K562 (cell line): ENCODE measurements at regions not wholly inside any gene's neighbourhood (a gene's known extent, or its start where the extent isn't known, plus 50 kb on each side); places are given as distances from the start of the nearest gene placed in this dataset.

Experiments
- ATAC-seq: fragments of 200-7000 bp; cut with Tn5 transposase; 3 replicates; pipeline ENCODE4 v1.9.1; 2020; ENCODE audit warnings: moderate library complexity
- BruUV-seq: library from RNA; stranded (reverse); fragments of 400-500 nt; replicated peaks from 2 replicates; lab custom pipeline; 2021; lab: Mats Ljungman, UMichigan
- CTCF ChIA-PET: fragments of 300-600 bp; formaldehyde crosslinking; extraction: SDS; loops from one replicate; lab custom pipeline; 2021; ENCODE audit warnings: low intra/inter-chr PET ratio; lab: Yijun Ruan, JAX
- POLR2A ChIA-PET: fragments of 300-600, 350-650 bp; sonication (Branson Sonifier 250); formaldehyde crosslinking; extraction: SDS; loops from one replicate; lab custom pipeline; 2021; ENCODE audit warnings: antibody characterized with exemption, inconsistent platforms; lab: Yijun Ruan, JAX
- DNase-seq, 4 experiments: peaks; one replicate each; pipeline versions ENCODE4 v3.0.0 to v3.0.0-alpha.2; 2011 to 2018; ENCODE audit warnings: low spot score in 3 of 4, mixed read lengths in 3 of 4; ENCODE audit errors: extremely low read depth in 1 of 4
- FAIRE-seq: peaks from 2 replicates; lab custom pipeline; 2011; peaks lifted over from hg19 to GRCh38; lab: Jason Lieb, UNC
- H2AFZ ChIP-seq: 2 replicates; pipeline ENCODE4 v1.6.0; 2011; ENCODE audit warnings: low read depth, low read length, control low read depth, inconsistent platforms
- H3K27ac ChIP-seq: fragments of 200-600 bp; 3 replicates; pipeline ENCODE4 v1.8.0; 2011; ENCODE audit warnings: low read depth, mild to moderate bottlenecking, control low read depth, inconsistent platforms, low read length, moderate library complexity, mixed read lengths; ENCODE audit errors: extremely low read depth
- H3K27me3 ChIP-seq, 2 experiments: fragments of 300-600 bp in 1 of 2; 2 replicates in 1 of 2; 3 replicates in 1 of 2; pipeline versions ENCODE4 v1.6.0 to v1.8.0; 2011; ENCODE audit warnings: inconsistent platforms in 2 of 2, low read length in 2 of 2, mild to moderate bottlenecking in 1 of 2, mixed read lengths in 1 of 2, moderate library complexity in 1 of 2; ENCODE audit not compliant: control insufficient read depth in 2 of 2, insufficient read depth in 2 of 2
- H3K36me3 ChIP-seq: fragments of 300-600 bp; 3 replicates; pipeline ENCODE4 v1.8.0; 2011; ENCODE audit warnings: mild to moderate bottlenecking, low read length, inconsistent platforms; ENCODE audit not compliant: control insufficient read depth, insufficient read depth
- H3K4me1 ChIP-seq, 2 experiments: fragments of 200-600 bp in 1 of 2; replicated peaks in 1 of 2; 2 replicates in 1 of 2; 3 replicates in 1 of 2; pipeline versions ENCODE4 v1.5.1 to v1.8.0; 2011; ENCODE audit warnings: inconsistent platforms in 2 of 2, low read length in 2 of 2, mild to moderate bottlenecking in 1 of 2, mixed read lengths in 1 of 2, moderate library complexity in 1 of 2; ENCODE audit not compliant: control insufficient read depth in 2 of 2, insufficient read depth in 2 of 2
- H3K4me2 ChIP-seq: 2 replicates; pipeline ENCODE4 v1.6.1; 2011; ENCODE audit warnings: low read length, control low read depth, inconsistent platforms, mixed read lengths; ENCODE audit not compliant: insufficient read depth
- H3K4me3 ChIP-seq: fragments of 200-600 bp; sonication (generic), shearing (Covaris generic); 2 replicates; pipeline ENCODE4 v1.5.1; 2016; ENCODE audit warnings: control low read depth, inconsistent platforms
- H3K79me2 ChIP-seq: fragments of 200-600 bp; 3 replicates; pipeline ENCODE4 v1.8.0; 2011; ENCODE audit warnings: low read length, inconsistent platforms; ENCODE audit not compliant: control insufficient read depth, insufficient read depth
- H3K9ac ChIP-seq, 2 experiments: 2 replicates each; pipeline versions ENCODE4 v1.6.0 to v1.6.1; 2011; ENCODE audit warnings: low read depth in 2 of 2, low read length in 2 of 2, control low read depth in 1 of 2, inconsistent platforms in 1 of 2, mild to moderate bottlenecking in 1 of 2, mixed read lengths in 1 of 2; ENCODE audit not compliant: insufficient read depth in 1 of 2
- H3K9me1 ChIP-seq: one replicate; pipeline ENCODE4 v1.6.0; 2011; ENCODE audit warnings: inconsistent platforms, mild to moderate bottlenecking, low read length, moderate library complexity; ENCODE audit not compliant: control insufficient read depth, insufficient read depth
- H3K9me3 ChIP-seq: replicated peaks from 2 replicates; pipeline ENCODE4 v1.5.1; 2011; ENCODE audit warnings: low read depth, low read length, inconsistent platforms; ENCODE audit not compliant: control insufficient read depth, insufficient read depth
- H4K20me1 ChIP-seq: replicated peaks from 2 replicates; pipeline ENCODE4 v1.6.1; 2011; ENCODE audit warnings: low read length, inconsistent platforms, mixed read lengths; ENCODE audit not compliant: control insufficient read depth, insufficient read depth
- BRD9 ChIP-seq: fragments of 450-650 bp; IDR thresholded peaks from 2 replicates; pipeline ENCODE4 v1.6.1; 2018; ENCODE audit warnings: low read depth; ENCODE audit not compliant: partially characterized antibody
- ELF1 ChIP-seq: fragments of 200-800 bp; sonication (Bioruptor generic); IDR thresholded peaks from 2 replicates; pipeline ENCODE4 v1.6.1; 2016; ENCODE audit warnings: missing genetic modification characterization, missing compliant biosample characterization
- HIVEP1 ChIP-seq: fragments of 250-450 bp; sonication (Bioruptor Pico); IDR thresholded peaks from 2 replicates; pipeline ENCODE4 v1.4.0; 2020; ENCODE audit warnings: mild to moderate bottlenecking
- MYC ChIP-seq, 2 experiments: fragments of 250-450 bp in 1 of 2; sonication (Bioruptor Pico) in 1 of 2; IDR thresholded peaks; 2 replicates each; pipeline versions ENCODE4 v1.5.1 to v1.6.1; 2012 to 2021; ENCODE audit warnings: low read depth in 2 of 2, borderline replicate concordance in 1 of 2, improper control_type of control experiment in 1 of 2, low read length in 1 of 2, mild to moderate bottlenecking in 1 of 2, moderate library complexity in 1 of 2
- ZNF583 ChIP-seq: fragments of 250-450 bp; sonication (Bioruptor Pico); IDR thresholded peaks from 2 replicates; pipeline ENCODE4 v1.4.0; 2020
- WGBS: fragments of 100-300 bp; shearing (Covaris generic); methylation state at CpG from one replicate; pipeline ENCODE4 v1.1.6; 2016; ENCODE audit warnings: low coverage, mixed read lengths; ENCODE audit not compliant: insufficient coverage; ENCODE audit errors: missing lambda C conversion rate; 5-methylcytosine and 5-hydroxymethylcytosine counted together
- in situ Hi-C: fragments of 300-500 bp; cut with MboI; formaldehyde crosslinking; loops from 4 replicates; pipeline ENCODE4 v1.15.0; 2018; ENCODE audit warnings: inconsistent platforms, mixed read lengths
- intact Hi-C: fragments of 100-400 bp; cut with micrococcal nuclease; formaldehyde crosslinking; loops from 2 replicates; pipeline ENCODE4 v1.14.2; 2022
- TF ChIP-seq, protein P1 (sequence below): IDR thresholded peaks from 2 replicates; pipeline ENCODE4 v1.6.1; 2014; ENCODE audit warnings: antibody characterized with exemption
- TF ChIP-seq, protein P2 (sequence below), 2 experiments: fragments of 450-650 bp; IDR thresholded peaks; 2 replicates each; pipeline ENCODE4 v1.6.1; 2016; ENCODE audit warnings: mild to moderate bottlenecking in 2 of 2, borderline replicate concordance in 1 of 2, low read depth in 1 of 2, moderate library complexity in 1 of 2

DNA sequence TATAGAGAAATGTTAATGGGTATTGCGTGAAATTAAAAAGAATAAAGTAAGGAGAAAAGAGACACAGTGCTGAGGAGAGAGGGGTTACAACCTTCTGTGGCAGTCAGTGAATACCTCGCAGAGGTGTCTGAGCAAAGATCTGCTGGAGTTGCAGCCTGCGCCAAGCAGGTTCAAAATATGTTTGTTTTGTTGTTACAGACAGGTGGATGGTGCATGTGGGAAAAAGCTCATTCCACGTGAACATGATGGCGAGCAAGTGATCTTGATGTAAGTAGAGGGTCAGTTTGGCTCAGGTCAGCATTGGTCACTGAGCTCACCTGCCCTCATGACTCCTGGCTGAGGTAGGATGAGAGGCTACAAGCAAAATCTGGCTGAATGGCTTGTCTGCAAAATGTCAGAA is 66.2 kb downstream of the SOX11 start:
- POLR2A ChIA-PET: interaction anchor here (0.8 kb wide), 1 partner anchor 12 kb away, joined by 3 read pairs; no protein-coding TSS in a partner anchor

DNA sequence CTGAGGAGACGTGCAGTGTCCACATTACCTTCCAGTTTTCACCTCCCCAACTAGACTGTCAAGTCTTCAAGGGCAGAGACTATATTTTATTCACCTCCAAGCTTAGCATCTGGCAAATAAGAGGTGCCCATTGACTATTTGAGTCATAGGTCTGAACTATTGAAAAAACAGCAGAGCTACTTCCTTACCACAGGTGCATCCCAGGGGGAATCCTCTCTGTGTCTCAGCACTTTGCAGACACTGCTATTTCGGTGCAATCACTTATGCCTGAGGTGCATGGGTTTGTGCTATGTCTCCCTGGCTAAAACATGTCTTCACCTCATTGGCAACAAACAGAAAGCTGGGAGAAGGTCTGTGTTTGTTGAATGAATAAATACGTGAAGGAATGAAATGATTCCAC is 67.8 kb downstream of the SOX11 start:
- ATAC-seq: no peak
- Histone ChIP-seq H3K4me1 (no peaks in the 10 kb centered on the region), H3K36me3 (no peaks in the 10 kb centered on the region), H3K9me3 (no peaks in the 10 kb centered on the region), H3K4me2 (no peak overlapping the region), H2AFZ (no peak overlapping the region), H3K27me3 (no peaks in the 10 kb centered on the region), H4K20me1 (no peaks in the 10 kb centered on the region), H3K27ac (no peak overlapping the region), H3K9me1 (no peaks in the 10 kb centered on the region), H3K79me2 (no peaks in the 10 kb centered on the region), H3K4me3 (no peak overlapping the region), H3K9ac (no peak overlapping the region)
- ChIA-PET POLR2A (no interaction called here), CTCF (no interaction called here)
- no peak for FAIRE-seq
- DNase-seq: no peak
- intact Hi-C loops (no loop called here), in situ Hi-C loops (no loop called here)
- WGBS: 3% methylated on average over 3 of the region's 3 CpGs
- BruUV-seq: no TSS peak
- TF ChIP-seq BRD9 (no peak), HIVEP1 (CRISPR knock-in tag) (no peak)
- TF ChIP-seq, protein P1, sequence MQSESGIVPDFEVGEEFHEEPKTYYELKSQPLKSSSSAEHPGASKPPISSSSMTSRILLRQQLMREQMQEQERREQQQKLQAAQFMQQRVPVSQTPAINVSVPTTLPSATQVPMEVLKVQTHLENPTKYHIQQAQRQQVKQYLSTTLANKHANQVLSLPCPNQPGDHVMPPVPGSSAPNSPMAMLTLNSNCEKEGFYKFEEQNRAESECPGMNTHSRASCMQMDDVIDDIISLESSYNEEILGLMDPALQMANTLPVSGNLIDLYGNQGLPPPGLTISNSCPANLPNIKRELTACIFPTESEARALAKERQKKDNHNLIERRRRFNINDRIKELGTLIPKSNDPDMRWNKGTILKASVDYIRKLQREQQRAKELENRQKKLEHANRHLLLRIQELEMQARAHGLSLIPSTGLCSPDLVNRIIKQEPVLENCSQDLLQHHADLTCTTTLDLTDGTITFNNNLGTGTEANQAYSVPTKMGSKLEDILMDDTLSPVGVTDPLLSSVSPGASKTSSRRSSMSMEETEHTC: no peak
- TF ChIP-seq, protein P2, sequence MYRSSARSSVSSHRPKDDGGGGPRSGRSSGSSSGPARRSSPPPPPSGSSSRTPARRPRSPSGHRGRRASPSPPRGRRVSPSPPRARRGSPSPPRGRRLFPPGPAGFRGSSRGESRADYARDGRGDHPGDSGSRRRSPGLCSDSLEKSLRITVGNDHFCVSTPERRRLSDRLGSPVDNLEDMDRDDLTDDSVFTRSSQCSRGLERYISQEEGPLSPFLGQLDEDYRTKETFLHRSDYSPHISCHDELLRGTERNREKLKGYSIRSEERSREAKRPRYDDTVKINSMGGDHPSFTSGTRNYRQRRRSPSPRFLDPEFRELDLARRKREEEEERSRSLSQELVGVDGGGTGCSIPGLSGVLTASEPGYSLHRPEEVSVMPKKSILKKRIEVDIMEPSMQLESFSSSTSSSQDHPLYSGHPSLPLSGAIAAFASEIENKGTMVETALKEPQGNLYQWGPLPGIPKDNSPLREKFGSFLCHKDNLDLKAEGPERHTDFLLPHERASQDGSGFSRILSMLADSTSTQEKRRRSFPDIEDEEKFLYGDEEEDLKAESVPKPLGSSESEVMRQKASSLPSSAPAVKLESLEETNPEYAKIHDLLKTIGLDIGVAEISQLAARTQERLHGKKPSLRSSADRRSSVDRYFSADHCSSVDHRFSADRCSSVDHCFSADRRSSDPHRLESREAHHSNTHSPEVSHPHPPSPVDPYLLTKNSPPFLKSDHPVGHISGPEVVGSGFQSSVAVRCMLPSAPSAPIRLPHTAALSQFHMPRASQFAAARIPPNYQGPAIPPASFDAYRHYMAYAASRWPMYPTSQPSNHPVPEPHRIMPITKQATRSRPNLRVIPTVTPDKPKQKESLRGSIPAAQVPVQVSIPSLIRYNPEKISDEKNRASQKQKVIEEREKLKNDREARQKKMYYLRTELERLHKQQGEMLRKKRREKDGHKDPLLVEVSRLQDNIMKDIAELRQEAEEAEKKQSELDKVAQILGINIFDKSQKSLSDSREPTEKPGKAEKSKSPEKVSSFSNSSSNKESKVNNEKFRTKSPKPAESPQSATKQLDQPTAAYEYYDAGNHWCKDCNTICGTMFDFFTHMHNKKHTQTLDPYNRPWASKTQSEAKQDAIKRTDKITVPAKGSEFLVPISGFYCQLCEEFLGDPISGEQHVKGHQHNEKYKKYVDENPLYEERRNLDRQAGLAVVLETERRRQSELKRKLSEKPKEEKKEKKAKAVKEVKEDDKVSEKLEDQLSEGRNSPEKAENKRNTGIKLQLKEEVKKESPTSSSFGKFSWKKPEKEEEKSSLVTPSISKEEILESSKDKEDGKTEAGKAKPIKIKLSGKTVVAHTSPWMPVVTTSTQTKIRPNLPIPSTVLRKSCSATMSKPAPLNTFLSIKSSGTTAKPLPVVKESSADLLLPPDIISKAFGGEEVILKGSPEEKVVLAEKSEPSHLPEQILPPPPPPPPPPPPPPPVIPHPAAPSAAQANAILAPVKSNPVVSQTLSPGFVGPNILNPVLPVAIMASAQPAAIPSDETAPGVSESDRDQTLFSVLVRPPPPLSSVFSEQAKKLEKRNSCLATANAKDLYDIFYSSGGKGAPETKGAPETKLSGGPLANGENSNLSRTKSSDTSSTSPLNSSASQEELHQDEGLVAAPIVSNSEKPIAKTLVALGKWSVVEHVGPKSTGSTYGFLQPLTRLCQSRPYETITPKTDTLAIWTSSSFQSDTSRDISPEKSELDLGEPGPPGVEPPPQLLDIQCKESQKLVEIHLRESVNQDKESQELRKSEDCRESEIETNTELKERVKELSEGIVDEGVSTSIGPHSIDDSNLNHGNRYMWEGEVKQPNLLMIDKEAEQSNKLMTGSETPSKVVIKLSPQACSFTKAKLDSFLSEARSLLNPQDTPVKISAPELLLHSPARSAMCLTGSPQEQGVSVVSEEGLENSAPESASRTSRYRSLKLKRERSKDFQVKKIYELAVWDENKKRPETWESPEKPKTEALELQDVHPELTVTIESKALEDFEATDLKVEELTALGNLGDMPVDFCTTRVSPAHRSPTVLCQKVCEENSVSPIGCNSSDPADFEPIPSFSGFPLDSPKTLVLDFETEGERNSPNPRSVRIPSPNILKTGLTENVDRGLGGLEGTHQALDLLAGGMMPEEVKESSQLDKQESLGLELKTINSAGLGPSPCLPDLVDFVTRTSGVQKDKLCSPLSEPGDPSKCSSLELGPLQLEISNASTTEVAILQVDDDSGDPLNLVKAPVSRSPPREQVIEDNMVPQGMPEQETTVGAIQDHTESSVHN (IDR thresholded peaks at IDR 0.05; ENCODE audit: borderline replicate concordance in 1 of 2, low read depth in 1 of 2): no peak

More for the DNA sequence above, 66.2 kb downstream of the SOX11 start:
- no peak overlapping the region for H3K4me3 ChIP-seq
- no peak overlapping the region for H3K9ac ChIP-seq
- H3K4me2 ChIP-seq: no peak overlapping the region
- WGBS: 0% methylated on average over 5 of the region's 5 CpGs
- H3K79me2 ChIP-seq: no peaks in the 10 kb centered on the region
- no peak overlapping the region for H2AFZ ChIP-seq
- H3K4me1 ChIP-seq: no peaks in the 10 kb centered on the region
- no peak for DNase-seq
- no peaks in the 10 kb centered on the region for H3K27me3 ChIP-seq
- in situ Hi-C loops: no loop called here
- H3K9me3 ChIP-seq: no peaks in the 10 kb centered on the region
- H4K20me1 ChIP-seq: no peaks in the 10 kb centered on the region
- CTCF ChIA-PET: no interaction called here
- no peak overlapping the region for H3K27ac ChIP-seq
- TF ChIP-seq ELF1 (tag) (no peak), MYC (IDR thresholded peaks at IDR 0.05; ENCODE audit: low read depth, low read length) (no peak), MYC (CRISPR knock-in tag; IDR thresholded peaks at IDR 0.05; ENCODE audit: borderline replicate concordance, low read depth) (no peak), ZNF583 (CRISPR knock-in tag) (no peak)
- TF ChIP-seq, all 486 proteins: peak for 0
- Histone ChIP-seq H3K9me1 (no peaks in the 10 kb centered on the region), H3K36me3 (no peaks in the 10 kb centered on the region)
- intact Hi-C loops: no loop called here
- FAIRE-seq (no peak), ATAC-seq (no peak)
- BruUV-seq: no TSS peak
